Tibial nerve (tissue), 4 donors: ENCODE measurements at regions not wholly inside any gene's neighbourhood (a gene's known extent, or its start where the extent isn't known, plus 50 kb on each side); places are given as distances from the start of the nearest gene placed in this dataset.

Experiments
- EP300 ChIP-seq, 2 donors: sonication (generic); formaldehyde crosslinking; IDR thresholded peaks; one replicate each; pipeline ENCODE4 v1.6.1; 2017; ENCODE audit warnings: antibody characterized with exemption in 2 of 2, mild to moderate bottlenecking in 1 of 2
- POLR2A ChIP-seq, 2 donors: fragments of 450-650 bp; IDR thresholded peaks; one replicate each; pipeline ENCODE4 v1.6.1; 2017; ENCODE audit warnings: antibody characterized with exemption in 2 of 2, mild to moderate bottlenecking in 2 of 2, moderate library complexity in 2 of 2
- TF ChIP-seq, protein P1 (sequence below), 5 experiments: fragments of 200-600 bp in 3 of 5; fragments of 450-650 bp in 2 of 5; sonication (generic) in 3 of 5; IDR thresholded peaks; one replicate each; pipeline ENCODE4 v1.5.1; 2016 to 2019; ENCODE audit warnings: antibody characterized with exemption in 5 of 5, mild to moderate bottlenecking in 3 of 5, moderate library complexity in 2 of 5

- TF ChIP-seq, protein P1, sequence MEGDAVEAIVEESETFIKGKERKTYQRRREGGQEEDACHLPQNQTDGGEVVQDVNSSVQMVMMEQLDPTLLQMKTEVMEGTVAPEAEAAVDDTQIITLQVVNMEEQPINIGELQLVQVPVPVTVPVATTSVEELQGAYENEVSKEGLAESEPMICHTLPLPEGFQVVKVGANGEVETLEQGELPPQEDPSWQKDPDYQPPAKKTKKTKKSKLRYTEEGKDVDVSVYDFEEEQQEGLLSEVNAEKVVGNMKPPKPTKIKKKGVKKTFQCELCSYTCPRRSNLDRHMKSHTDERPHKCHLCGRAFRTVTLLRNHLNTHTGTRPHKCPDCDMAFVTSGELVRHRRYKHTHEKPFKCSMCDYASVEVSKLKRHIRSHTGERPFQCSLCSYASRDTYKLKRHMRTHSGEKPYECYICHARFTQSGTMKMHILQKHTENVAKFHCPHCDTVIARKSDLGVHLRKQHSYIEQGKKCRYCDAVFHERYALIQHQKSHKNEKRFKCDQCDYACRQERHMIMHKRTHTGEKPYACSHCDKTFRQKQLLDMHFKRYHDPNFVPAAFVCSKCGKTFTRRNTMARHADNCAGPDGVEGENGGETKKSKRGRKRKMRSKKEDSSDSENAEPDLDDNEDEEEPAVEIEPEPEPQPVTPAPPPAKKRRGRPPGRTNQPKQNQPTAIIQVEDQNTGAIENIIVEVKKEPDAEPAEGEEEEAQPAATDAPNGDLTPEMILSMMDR (IDR thresholded peaks at IDR 0.05) = no peak
- TF ChIP-seq EP300 (IDR thresholded peaks at IDR 0.05) (no peak), POLR2A (IDR thresholded peaks at IDR 0.05) (no peak)
These were observed 307.0 kb downstream of the AASDHPPT start for GRCh38 chr11:106384429-106384828.
